Erythroblast (primary cell): ENCODE measurements at regions not wholly inside any gene's neighbourhood (a gene's known extent, or its start where the extent isn't known, plus 50 kb on each side); places are given as distances from the start of the nearest gene placed in this dataset.

Source experiments
- GATA1 ChIP-seq: IDR thresholded peaks from 2 replicates; pipeline ENCODE4 v1.6.1; 2011; ENCODE audit warnings: low read depth, mild to moderate bottlenecking, control low read depth, low read length, moderate library complexity
- POLR2A ChIP-seq: IDR thresholded peaks from 2 replicates; pipeline ENCODE4 v1.6.1; 2011; ENCODE audit warnings: mild to moderate bottlenecking, low read length

- TF ChIP-seq POLR2A (no peak), GATA1 (no peak)
Measured at GRCh38 chr6:167525774-167526173, 200.9 kb downstream of the TTLL2 start.
